ENCODE measurements at regions not wholly inside any gene's neighbourhood (a gene's known extent, or its start where the extent isn't known, plus 50 kb on each side); places are given as distances from the start of the nearest gene placed in this dataset.

DNA sequence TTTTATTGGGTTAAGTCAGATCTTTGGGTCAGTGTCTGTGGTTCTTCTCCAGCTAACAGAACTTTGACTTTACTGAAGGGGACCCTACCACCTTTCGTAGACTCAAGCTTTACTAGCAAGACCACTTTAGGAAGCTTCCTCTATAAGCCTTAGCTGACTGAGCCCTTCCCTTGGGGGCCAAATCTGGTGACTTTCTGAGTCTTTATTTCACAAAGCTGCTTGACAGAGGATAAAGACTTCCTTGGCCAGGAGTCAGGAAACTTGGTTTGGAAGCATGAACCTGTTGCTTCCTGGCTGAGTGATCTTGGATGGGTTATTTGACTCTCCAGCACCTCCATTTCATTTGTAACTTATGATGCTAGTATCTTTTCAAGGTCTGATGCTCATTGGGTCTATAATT lies 466.7 kb downstream of the TYW1 start:
- TF ChIP-seq, protein P1, sequence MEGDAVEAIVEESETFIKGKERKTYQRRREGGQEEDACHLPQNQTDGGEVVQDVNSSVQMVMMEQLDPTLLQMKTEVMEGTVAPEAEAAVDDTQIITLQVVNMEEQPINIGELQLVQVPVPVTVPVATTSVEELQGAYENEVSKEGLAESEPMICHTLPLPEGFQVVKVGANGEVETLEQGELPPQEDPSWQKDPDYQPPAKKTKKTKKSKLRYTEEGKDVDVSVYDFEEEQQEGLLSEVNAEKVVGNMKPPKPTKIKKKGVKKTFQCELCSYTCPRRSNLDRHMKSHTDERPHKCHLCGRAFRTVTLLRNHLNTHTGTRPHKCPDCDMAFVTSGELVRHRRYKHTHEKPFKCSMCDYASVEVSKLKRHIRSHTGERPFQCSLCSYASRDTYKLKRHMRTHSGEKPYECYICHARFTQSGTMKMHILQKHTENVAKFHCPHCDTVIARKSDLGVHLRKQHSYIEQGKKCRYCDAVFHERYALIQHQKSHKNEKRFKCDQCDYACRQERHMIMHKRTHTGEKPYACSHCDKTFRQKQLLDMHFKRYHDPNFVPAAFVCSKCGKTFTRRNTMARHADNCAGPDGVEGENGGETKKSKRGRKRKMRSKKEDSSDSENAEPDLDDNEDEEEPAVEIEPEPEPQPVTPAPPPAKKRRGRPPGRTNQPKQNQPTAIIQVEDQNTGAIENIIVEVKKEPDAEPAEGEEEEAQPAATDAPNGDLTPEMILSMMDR (IDR thresholded peaks at IDR 0.05), result no peak
- no peak for TF ChIP-seq POLR2A (IDR thresholded peaks at IDR 0.05)
